HFF-Myc (cell line): ENCODE measurements at regions not wholly inside any gene's neighbourhood (a gene's known extent, or its start where the extent isn't known, plus 50 kb on each side); places are given as distances from the start of the nearest gene placed in this dataset.

ENCODE experiments used
- DNase-seq: peaks from one replicate; pipeline ENCODE4 v3.0.0-alpha.2; 2011; ENCODE audit warnings: low read depth; ENCODE audit errors: extremely low read depth
- H3K4me3 ChIP-seq: replicated peaks from 2 replicates; pipeline ENCODE4 v1.5.1; 2011; ENCODE audit warnings: low read depth, mild to moderate bottlenecking, control low read depth, low read length
- CTCF ChIP-seq: IDR thresholded peaks from 2 replicates; pipeline ENCODE4 v1.5.1; 2012; ENCODE audit warnings: mild to moderate bottlenecking, low read depth, low read length, control low read depth; ENCODE audit errors: missing control alignments

DNA sequence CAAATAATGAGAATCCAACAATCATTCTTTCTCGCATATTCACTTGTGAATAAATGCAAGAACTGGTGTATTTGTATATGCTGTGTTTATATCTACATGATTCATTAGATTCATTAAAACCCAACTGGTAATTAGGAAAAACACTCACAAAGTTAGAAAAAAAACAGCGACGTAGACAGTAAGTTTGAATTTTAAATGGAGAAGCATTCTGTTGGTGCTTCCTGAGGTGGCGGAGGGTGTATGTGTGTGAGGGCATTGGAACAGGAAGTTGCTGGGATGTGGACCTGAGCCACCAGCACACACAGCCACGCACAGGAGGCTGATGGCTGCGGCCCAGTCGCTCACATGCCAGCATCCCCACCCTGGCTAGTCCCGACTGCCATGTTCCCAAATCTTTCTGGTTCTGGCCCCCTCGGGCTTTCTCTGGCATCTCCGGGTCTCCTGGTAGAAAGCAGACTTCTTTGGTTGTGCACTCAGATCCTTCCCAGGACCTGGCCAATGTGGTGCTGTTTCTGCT lies 121.6 kb upstream of the IRF2BP2 start:
- H3K4me3 ChIP-seq, result no peak overlapping the region
- no peak for TF ChIP-seq CTCF
- DNase-seq, result no peak

DNA sequence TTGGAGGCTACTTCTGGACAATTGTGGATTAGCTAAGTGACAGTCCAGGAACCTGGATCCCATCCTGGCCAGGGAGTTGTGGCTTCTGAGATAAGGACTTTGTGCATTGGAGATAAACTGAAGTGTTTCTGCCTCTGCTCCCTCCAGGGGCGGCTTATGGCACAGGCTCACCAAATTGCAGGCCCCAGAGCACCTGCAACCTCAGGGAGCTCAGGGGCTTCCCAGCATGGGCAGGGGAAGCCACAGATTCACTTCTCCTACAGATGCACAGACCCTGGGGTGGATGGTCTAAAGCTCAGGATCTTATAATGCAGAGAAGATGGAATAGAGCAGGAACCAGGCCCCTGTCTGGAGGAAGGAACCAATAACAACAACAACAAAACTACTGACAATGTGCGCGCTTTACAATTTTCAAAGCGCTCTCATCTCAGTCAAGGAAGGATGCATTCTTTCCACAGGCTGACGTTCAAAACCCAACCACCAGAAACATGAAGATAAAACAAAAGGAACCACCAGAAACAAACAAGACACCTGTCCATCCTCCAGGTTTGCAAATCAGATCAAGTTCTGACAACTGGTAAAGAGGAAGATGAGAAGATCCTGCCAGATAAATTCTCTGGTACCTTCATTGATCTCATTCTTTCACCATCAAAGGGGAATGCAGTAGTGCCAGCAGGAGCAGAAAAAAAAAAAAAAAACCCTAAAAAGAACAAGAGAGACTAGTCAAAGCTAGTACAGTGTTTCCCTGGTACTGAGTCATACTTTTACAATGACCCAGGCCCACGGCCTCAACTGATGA lies 121.0 kb upstream of the IRF2BP2 start:
- no peak overlapping the region for H3K4me3 ChIP-seq
- DNase-seq, result peak; percentile 22
- no peak for TF ChIP-seq CTCF

DNA sequence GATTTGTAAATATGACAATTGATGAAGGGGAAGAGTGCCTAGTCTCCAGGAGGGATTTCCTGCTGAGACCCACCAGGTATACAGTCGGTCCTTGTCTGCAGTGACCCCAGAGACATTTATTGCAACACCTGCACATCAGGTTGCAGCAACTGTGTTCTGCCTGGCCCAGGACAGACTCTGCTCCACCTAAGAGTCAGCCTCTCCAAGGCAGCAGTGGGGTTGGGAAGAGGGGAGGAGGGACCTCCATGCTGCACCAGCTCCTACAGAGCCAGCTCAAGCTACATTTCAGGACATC lies 120.4 kb upstream of the IRF2BP2 start:
- TF ChIP-seq CTCF, result no peak
- no peak overlapping the region for H3K4me3 ChIP-seq
- no peak for DNase-seq

GRCh38 chr1:234729561-234730474 lies 119.8 kb upstream of the IRF2BP2 start:
- no peak overlapping the region for H3K4me3 ChIP-seq
- TF ChIP-seq CTCF, result no peak
- no peak for DNase-seq

DNA sequence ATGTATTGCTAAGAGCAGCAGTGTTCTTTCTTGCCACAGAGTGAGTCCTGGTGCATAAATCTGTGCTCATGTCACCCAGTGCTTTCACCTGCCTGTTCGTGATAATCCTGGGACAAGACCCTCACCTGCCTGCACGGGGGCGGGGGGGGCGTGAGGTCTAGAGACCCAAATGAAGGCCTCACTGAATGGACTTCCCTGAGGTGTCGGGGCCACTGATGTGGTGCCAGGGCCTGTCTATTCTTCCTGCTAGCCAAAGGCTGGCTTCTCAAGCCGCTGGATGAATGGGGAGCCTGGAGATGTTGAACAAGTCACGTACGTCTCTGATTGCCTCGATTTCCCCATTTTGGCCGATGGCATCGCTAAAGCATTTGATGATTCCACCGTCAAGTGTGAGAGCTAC lies 118.8 kb upstream of the IRF2BP2 start:
- TF ChIP-seq CTCF, result no peak
- DNase-seq, result no peak
- no peak overlapping the region for H3K4me3 ChIP-seq

GRCh38 chr1:234727018-234727940 lies 117.3 kb upstream of the IRF2BP2 start:
- no peak for DNase-seq
- TF ChIP-seq CTCF, result no peak
- no peak overlapping the region for H3K4me3 ChIP-seq
